Activated CD4-positive, alpha-beta T cell treated with anti-CD3 and anti-CD28 coated beads, Interleukin-2, amount 50 U/mL, for 4 hours (primary cell): ENCODE measurements at regions not wholly inside any gene's neighbourhood (a gene's known extent, or its start where the extent isn't known, plus 50 kb on each side); places are given as distances from the start of the nearest gene placed in this dataset.
"Not testable (repeated sequence)": the region's sequence is repeated elsewhere in the genome, so short reads cannot be mapped to it uniquely, and the experiment has no call there.

Experiments used
- DNase-seq, 2 experiments: peaks; one replicate each; pipeline ENCODE4 v3.0.0-alpha.2; 2020

DNA sequence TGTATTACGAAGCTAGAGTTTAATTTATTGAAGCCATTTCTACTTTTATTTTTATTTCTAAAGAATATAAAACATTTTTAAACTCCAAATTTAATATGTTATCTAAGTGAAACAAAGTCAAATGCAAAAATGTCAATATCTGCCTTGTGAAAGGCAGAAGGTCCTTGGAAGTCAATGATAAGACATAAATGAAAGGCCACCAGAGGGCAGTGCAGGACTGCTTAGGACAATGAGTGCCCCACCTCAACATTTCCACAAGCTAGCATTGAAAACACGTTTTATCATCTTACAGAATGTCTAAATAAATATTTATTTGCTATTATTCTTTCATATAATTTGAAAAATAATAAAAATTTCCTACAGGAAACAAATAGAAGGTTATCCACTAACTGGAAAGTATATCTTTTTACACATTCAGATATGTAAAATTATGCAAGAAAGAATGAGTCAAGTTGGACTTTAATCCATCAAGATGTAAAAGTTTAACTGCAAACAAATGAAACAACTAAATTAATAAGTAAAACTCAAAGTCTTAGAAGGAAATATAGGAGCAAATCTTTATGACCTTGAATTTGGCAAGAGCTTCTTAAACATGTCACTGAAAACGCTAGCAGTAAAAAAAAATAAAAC, 140.1 kb upstream of the FMN2 start:
- DNase-seq, result peak; percentile 22 to 33

DNA sequence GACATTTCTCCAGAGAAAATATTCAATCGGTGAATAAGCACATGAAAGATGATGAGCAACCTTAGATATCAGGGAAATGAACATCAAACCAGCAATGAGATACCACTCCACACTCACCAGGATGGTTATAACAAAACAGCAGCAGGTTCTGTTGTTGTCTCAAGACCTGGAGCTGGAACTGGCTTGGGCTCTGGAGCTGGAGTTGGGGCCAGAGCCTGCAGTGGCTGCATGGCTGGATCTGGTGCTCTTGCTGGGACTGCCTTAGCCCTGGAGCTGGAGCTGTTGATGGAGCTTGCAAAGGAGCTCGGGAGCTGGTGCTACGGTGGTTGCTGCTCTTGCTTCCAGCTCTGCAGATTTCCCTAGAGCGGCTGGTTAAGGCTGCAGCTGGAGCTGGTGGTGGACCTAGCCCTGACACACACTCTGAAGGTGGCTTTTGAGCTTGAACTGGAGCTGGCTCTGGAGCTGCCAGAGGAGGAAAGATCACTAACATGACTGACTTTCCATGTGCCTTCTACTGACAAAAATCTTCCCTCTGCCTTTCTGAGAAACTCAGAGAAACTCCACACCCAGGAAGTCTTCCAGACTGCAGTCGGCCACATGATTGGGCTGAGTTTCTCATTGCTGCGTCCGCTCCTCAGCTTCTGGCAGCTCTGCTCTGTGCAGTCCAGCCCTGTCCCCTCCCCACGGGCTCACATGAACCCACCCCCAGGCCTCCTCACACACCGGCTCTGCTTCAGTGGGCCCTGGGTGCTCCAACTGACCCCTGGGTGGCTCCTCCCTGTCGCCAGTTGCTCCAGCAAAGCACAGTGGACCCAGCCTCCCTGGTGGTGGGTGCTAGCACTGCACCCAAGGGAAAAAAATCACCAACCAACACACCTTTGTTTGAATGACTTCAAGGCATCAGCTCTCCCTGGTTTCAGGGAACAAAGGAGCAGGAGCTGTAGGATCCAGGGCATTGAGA, 139.1 kb upstream of the FMN2 start:
- no peak for DNase-seq

DNA sequence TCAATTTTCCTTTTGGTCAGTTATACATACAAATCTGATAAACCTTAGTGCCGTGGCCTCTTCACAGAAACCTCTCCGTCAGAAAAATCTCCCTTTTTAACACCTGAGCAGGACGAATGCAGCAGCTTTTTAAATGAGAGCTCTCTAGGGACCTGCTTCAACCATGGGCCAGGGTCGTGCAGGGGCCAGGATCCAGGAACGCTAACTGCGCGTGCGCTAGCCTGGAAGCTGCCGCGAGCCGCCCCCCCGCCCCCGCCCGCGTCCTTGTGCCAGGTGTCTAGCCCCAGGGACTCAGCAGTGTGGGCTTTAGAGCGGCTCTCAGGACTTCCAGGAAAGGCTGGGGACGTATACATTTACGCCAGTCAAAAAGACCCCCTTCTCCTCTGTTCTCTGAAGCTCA, 136.8 kb upstream of the FMN2 start:
- no peak for DNase-seq

DNA sequence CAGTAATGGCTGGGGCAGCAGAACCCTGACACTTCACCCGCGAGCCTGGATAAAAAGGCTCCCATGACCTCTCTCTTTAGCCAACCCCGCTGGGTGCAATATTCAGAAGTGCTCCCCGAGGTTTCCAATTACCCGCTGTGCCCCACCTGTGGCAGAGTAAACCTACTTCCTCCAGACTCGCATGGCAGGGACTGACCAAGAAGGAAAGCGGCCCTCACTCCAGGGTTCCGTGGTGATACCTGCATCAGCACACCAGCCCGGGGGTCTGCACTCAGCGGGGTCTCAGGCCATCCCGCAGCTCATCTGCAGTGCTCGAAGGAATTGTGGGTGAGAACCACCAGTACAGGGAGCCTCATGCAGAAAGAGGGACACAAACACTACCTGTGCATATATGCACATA, 136.3 kb upstream of the FMN2 start:
- DNase-seq, result no peak

DNA sequence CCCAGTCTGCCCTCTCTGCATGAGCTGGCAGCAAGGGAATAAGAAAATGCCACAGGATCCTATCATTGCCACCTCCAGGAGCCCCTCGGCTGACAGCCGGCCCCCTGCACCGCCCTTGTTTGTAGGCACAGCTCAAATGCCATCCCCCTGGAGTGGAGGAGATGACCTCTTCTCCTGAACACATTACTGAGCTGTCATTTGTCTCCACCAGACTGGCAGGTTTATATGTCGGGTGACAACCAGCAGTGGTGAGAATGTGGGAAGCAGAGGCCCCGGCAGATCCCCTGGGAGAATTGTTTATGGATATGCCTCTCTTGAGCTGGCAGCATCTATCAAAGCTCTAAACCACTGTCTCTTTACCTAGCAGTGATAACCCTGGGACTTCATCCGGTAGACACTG, 135.4 kb upstream of the FMN2 start:
- no peak for DNase-seq

DNA sequence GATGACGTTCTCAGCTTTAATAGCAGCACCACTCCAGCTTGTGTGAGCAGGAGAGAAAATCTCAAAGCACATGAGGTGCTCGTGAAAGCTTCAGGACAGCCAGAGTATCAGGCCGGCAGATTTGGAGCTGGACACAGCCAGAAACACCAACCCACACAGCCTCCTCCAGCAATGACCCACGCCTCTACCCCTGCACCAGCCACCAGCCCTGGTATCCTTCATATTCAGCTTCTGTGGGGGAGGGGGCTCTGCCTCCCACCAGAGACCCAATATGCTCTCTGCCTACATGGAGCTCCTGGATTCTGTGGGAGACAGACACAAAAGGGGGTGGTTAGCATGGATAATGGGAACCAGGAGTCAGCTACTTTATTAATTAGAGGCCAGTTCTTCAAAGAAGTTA, 133.6 kb upstream of the FMN2 start:
- DNase-seq, result no peak

DNA sequence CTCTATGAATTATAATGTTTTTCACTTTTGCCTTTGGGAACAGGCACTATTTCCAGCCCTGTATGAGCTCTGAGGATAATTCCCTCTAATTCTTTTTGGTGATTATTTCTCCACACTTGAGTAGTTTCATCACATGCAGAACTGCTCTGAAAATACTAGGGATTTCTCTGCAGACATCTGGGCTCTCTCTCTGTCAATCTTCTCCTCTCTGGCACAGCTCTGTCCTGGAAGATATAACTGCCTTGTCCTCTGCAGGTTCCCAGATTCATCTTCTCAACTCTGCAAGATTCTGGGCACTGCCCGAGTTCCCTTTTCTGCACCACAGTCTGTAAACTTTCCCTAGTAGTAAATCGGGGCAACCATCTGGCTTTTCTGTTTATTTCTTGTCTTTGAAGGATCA, 131.3 kb upstream of the FMN2 start:
- DNase-seq, result no peak

DNA sequence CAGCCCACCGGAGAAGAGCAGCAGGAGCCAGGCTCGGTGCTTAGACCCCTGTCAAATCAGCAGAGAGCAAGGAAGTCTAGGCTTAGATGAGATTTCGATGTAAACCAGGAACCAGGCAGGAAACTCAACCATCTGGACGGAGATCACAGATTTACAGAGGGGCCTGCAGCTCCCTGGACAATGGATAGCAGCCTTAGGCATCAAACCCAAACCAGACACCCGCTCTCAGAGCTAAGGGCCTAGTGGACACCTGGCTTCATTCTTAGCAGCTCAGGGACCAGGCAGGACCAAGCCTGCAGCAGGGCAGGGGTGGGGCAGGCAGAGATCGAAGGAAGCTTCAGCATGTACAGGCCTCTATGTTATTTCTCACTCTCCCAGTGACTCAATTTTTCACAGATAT, 127.8 kb upstream of the FMN2 start:
- no peak for DNase-seq

DNA sequence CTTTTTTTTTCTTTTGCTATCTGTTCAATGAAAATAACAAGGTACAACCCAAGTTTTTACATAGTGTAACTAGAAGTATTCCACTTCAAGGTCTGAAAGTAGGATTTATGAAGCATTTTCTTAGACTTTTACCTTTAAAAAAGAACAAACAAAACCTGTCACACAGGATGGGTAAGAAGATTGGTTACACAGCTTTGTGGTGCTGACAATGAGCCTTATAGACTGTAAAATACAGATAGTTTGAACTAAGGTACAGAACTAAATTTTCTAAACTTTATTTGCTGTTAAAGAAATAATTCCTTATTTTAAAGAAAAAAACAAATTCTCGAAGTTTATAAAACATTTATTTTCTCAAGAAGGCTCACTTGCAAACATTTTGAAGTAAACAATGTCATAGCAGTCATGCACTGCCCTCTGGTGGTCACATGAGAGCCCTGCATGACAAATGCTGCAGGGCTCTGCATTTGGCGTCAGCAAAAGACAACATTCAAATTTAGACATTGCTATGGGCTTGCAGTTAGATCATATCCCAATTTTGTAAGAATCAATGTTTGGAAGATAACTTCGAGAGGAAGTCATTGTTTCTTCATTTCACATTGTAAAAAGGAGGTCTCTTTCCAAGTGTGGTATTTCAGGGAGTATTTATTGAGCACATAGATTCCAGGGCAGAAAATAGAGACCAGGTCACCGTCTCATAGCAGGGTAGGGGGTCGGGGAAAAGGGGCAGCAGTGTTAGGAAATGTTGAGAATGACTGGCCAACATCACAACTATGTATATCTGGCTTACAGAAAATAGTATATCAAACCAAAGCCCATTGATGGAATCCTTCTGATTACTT, 115.3 kb upstream of the FMN2 start:
- DNase-seq, result peak; percentile 13 to 24

DNA sequence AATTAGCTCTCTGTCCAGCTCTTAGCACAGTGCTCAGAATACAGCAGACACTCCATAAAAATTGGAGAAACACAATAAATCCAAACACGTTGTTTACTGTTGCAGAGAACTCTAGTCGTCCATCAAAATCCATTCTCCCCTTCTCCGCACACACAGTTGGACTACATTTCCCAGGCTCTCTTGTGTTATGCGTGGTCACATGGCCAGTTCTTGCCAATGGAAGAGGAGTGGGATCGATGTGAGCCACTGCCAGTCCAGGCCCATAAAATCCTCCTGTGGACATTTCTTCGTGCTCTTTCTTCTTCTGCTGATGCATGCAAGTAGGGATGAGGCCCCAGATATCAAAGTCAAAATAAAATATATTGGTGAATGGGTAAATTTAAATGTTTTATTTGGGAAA, 114.3 kb upstream of the FMN2 start:
- DNase-seq, result no peak

DNA sequence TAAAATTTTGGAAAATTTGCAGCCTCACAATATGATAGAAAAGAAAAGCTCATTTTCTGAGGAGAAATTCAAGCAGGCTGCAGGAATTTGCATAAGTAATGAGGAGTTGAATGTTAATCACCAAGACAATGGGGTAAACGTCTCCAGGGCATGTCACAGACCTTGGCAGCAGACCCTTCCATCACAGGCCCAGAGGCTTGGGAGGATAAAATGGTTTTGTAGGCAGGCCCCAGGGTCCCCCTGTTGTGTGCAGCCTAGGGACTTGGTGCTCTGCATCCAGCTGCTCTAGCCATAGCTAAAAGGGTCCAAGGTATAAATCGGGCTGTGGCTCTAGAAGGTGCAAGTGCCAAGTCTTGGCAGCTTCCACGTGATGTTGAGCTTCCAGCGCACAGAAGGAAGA, 112.2 kb upstream of the FMN2 start:
- no peak for DNase-seq

DNA sequence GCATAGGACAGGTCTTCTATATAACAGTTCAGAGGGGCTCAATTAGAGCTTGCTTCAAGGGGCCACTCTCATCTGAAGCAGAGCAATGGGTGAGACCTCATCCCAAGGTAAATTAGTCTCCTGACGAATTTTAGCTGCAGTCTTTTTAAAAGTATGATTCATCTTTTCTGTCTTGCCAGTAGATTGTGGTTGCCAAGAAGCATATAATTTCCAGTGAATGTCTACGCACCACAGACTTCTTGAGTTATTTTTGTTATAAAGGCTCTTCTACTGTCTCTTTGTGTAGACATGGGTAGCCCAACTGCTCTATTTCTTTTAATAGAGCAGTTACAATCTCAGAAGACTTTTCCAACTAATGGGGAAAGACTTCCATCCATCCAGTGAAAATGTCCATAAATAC, 108.9 kb upstream of the FMN2 start:
- DNase-seq, result no peak

DNA sequence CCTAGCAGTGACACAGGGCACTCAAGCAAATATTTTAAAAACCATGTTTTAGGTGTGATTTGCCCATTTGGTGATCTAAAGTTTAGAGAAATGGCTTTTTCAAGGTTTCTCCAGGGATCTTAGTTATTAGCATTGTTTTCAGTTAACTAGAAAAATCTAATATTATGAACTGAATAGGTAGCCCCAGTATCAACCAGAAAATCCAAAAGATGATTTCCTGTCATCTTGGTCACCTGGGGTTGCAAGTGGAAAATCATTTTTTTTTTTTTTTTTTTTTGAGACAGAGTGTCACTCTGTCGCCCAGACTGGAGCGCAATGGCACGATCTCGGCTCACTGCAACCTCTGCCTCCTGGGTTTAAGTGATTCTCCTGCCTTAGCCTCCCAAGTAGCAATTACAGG, 106.6 kb upstream of the FMN2 start:
- no peak for DNase-seq

DNA sequence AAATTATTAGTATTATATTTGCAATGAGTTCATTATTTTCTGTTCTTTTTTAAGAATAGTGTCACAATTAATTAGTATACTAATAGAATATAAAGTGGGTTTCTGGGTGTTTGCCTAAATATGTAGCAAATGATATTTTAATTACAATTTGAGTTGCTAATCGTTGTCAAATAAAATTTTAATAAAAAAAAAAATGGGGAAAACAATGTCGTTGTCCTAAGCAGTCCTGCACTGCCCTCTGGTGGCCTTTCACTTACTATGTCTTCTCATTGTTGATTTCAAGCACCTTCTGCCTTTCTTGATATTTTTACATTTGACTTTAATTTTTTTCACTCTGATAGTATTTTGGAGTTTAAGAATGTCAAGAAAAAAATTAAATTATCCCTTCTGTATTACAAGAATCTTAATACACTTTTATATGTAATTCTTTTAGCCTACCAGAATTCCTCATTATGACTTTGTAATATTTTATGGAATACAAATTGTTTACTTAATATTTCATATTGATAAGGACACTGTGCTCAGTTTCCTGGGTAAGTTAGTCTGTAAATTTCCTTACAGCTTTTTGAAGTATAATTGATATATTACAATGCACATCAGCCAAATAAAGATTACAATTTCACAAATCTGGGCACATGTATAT, 104.5 kb upstream of the FMN2 start:
- DNase-seq, result no peak

DNA sequence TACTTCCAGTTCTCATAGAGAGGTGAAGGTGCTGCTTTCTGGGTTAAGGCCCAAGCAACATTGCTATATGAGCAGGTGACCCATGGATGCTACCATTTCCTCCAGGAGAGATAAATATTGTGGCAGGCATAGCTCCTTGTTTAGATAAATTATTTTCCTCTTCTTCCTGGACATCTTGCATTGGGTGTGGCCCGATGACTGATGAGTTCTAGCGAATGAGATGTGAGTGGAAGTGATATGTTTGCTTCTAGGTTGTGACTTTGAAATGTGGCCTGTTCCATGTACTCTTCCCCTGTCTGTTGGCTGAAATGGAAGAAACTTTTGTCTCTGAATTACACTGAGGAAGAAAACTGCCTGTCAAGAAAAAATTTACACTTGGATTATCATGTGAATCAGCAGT, 101.7 kb upstream of the FMN2 start:
- DNase-seq, result no peak

DNA sequence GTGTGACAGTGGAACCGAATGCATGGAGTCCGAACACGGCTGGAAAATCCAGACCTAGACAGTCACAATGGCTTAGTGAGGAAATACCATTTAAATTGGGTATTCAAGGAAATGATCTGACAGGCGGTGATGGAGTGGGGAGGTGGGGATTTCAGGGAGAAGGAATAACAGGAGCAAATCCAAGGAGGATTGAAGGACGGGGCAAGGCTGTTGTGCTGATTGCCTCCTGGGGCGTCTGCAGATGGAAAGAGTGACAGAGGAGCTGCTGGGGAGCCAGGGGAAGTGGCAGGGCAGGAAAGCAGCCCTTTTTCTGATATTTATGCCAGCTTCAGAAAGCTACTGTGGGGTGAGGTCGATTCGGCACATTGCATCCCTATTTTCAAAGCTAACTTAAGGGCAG, 99.1 kb upstream of the FMN2 start:
- DNase-seq, result not testable (repeated sequence)

DNA sequence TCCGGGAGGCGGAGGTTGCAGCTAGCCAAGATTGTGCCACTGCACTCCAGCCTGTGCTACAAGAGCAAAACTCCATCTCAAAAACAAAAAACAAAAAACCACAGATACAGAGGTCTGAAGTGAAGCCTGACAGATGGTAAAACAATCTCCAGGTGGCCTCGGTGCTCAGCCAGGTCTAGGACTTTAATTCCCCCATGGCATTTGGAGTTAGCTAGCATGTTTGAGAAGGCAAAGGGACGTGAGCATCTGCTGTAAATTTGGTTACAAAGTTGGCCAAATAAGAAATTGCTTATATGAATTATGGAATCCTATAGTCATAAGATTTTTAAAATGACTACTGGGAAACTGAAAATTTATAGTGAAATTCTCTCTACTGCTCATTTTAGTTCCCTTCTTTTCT, 98.3 kb upstream of the FMN2 start:
- DNase-seq, result no peak

DNA sequence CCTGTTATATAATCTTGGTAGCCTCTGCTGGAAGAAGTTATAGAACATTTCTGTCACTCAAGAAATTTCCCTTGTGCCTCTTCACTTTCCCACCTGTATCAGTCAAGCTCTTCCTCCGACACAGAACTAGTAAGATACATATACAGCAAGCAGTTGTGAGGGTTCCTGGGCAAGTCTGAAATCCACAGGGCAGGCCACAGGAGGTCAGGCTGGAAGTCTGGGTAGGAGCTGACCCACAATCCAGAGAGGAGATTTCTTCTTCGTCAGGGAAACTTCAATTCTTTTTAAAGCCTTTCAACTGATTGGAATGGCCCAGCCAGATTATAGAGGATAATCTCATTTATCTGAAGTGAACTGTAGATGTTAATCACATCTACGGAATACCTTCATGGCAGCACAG, 96.4 kb upstream of the FMN2 start:
- DNase-seq, result no peak

DNA sequence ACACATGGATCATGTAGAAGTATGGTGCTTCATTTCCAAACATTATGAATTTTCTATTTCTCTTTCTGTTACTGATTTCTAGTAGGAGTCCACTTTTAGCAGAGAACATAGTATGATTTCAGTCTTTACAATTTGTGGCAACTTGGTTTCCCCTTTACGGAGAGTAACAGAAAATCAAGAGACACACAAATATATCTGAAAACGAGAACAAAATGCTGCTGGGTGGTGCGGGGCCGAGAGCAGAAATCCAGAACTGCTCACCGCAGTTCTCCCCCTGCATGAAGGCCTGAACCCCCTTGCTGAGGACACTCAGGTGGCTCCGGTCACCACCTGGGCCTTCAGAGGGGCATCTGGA, 94.5 kb upstream of the FMN2 start:
- no peak for DNase-seq

DNA sequence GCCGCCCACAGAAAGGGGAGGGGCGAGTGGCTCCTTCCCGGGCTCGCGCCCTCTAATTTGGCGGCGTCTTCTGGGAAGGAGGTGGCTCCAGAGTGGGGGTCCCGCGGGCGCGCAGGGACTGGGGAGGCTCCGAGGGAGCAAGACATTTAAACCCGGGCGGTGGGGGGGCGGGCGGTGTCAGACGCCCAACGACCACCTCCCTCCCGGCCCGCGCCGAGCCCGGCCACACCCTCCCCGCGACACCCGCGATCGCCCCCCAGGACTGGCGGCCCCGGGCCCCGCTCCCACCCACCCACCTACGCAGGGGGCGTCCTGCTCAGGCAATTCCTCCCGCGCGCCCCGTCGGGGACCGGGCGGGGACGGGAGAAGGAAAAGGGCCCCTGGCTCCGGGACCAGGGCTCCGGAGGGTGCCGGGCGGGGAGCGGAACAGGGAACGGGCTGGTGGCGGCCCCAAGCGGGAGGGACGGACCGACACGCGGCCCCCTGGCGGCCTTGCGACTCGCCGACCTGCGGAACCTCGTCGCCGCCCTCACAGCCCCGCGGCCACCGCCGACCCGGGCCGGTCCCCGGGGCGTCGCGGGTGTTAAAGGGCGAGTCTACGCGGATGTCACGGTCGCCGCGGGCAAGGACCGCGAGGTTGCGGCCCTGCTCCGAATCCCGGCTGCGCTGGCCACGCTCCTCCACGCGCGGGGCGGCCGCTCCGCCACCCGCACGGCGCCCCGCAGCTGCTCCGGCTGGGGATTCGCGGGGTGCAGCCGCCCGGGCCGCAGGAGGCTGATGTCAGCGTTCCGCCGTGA, 94.0 kb upstream of the FMN2 start:
- DNase-seq, result no peak

DNA sequence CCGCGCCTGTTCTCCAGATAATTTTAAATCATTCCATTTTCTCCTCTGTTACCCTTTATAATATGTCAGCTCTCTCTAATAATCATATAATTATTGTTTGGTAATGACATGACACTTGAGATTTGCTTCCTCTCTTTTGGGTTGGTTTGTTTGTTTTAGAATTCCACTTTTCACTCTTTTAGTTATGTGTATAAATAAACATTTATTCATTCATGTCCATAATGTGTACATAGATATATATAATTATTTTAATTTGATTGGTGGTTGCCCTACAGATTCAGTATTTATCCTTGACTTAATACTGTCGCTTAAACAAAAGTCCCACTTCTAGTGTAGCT, 93.4 kb upstream of the FMN2 start:
- DNase-seq, result no peak

DNA sequence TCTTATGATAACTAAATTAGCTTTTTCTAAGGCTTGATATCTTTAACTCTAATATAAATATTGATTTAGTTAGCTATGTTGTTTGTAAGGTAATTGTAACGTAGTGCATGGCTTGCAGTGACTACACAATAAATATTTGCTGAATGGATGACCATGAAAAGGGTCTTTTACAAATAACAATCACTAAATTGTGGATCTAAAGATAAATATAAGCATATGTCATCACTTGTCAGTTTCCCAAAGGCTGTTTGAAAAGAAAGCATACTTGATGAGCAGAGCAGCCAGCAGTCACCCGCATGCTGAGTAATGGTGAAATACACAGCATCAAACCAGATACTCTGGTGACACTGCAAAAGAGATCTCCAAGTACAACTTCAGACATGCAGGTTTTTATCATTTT, 92.5 kb upstream of the FMN2 start:
- no peak for DNase-seq

DNA sequence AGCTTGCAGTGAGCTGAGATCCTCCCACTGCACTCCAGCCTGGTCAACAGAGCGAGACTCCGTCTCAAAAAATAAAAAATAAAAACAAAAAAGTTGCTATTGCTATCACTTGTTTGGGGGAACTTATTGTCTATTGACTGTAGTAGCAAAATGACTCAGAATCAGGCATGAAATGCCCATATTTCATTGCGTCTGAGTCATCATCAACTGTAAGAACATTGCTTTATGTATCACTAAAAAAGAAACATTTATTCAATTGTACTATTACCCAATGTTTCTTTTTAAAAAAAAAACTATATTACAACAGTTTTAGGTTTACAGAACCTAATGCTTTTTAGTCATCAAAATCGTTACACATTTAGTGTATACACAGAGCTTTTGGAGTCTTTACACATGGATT, 91.0 kb upstream of the FMN2 start:
- DNase-seq, result no peak
